ENCODE measurements at regions not wholly inside any gene's neighbourhood (a gene's known extent, or its start where the extent isn't known, plus 50 kb on each side); places are given as distances from the start of the nearest gene placed in this dataset.
"Not testable (repeated sequence)": the region's sequence is repeated elsewhere in the genome, so short reads cannot be mapped to it uniquely, and the experiment has no call there.

DNA sequence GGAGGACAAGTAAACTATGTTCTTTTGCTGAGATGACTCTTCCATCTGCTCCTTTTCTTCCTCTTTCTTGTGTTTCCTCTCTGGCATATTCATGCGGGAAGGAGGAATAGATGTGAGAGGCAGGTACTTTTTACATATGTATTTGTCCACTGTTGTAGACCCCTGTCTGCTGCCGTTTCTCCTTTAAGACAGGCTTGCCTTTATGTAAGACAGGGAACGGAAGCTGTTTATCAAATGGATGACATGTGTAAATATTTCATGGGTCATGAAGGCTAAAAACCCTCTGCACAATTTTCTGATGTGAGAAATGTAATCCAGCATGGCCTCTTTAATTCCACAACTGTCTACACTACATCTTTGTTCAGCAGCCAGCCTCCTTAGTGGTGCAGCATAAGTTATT, 1525.5 kb upstream of the NUDT12 start:
- Mint-ChIP-seq H3K9me3 (peaks cover 5 to 18% of the 10 kb centered on the region in 2 donors), H3K4me1 (ENCODE audit: low read depth) (no peaks in the 10 kb centered on the region), H3K4me3 (no peak overlapping the region), H3K27ac (no peak overlapping the region), H3K36me3 (ENCODE audit: insufficient read depth in 2 of 2) (no peaks in the 10 kb centered on the region), H3K27me3 (ENCODE audit: low read depth) (no peaks in the 10 kb centered on the region)
- no peak for ATAC-seq (replicated peaks in 1 of 2)
- DNase-seq, result no peak

DNA sequence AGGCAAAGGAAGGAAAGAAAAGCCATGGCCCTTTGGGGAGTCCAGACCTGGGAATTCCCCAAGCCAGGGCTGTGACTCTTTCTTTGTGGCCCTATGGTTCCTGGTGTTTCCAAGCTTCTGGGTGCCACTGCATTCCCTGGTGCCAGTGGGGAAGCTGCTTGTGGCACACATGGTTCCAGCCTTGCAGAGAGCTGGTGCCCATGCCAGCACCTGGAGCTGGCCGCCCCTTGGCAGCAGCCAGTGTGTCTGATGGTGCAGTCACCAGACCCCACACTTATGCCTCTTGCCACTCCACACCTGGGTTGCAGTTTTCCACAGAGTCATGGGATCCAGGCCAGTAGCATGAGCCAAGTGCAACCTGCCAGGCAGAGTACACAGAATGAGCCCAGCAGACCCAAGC, 1495.3 kb upstream of the NUDT12 start:
- no peak for DNase-seq
- Mint-ChIP-seq H3K4me3 (no peak overlapping the region), H3K27me3 (ENCODE audit: low read depth) (no peaks in the 10 kb centered on the region), H3K4me1 (ENCODE audit: low read depth) (no peaks in the 10 kb centered on the region), H3K9me3 (peaks cover 6 to 12% of the 10 kb centered on the region in 2 donors), H3K36me3 (ENCODE audit: insufficient read depth in 2 of 2) (peaks cover 0 to 2% of the 10 kb centered on the region in 2 donors), H3K27ac (no peak overlapping the region)
- no peak for ATAC-seq (replicated peaks in 1 of 2)

DNA sequence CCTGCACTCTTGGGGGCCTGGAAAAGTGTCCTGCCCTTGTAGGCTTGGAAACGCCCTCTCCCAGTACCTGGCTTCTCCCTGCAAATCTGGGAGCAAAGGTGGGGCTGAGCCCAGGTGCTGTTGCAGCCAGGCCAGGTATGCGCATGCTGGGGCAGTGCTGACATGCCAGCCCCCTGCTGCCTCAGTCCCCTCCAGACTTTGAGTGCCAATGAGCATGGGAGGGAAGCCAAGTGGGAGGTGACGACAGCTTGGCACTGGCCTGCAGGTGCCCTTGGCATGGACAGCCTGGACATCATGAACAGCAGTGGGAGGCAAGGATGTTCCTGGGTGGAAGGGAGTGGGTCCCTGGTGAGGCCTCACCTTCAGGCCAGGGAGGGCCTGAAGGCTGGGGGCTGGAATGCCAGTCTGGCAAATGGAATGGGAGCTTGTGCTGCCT, 1494.4 kb upstream of the NUDT12 start:
- ATAC-seq (replicated peaks in 1 of 2) (no peak), DNase-seq (no peak)
- peaks cover 12% of the 10 kb centered on the region in 2 donors for H3K9me3 Mint-ChIP-seq
- H3K27me3 Mint-ChIP-seq (ENCODE audit: low read depth), result no peaks in the 10 kb centered on the region
- no peak overlapping the region for H3K27ac Mint-ChIP-seq
- peaks cover 0 to 4% of the 10 kb centered on the region in 2 donors for H3K36me3 Mint-ChIP-seq (ENCODE audit: insufficient read depth in 2 of 2)
- H3K4me1 Mint-ChIP-seq (ENCODE audit: low read depth), result no peaks in the 10 kb centered on the region
- H3K4me3 Mint-ChIP-seq, result no peak overlapping the region

DNA sequence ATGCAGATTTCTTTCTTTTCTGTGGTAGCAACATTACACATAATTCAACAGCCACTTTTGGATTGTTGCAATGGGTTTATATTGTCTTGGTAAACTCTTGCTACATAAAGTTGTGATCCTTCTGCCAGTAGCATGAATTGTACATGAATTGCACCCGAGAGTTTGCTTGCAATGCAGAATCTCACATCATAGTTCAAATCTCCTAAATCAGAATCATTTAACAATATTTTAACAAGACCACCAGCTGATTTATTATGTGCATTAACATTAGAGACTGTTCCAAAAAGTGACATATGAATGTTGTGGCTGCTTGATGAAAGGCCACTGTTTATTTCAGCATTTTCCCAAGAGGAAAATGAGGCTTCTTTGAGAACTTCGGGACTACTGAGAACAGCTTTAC, 1491.8 kb upstream of the NUDT12 start:
- ATAC-seq (replicated peaks in 1 of 2) (no peak), DNase-seq (no peak)
- Mint-ChIP-seq H3K9me3 (peaks cover 11 to 15% of the 10 kb centered on the region in 2 donors), H3K4me3 (no peak overlapping the region), H3K4me1 (ENCODE audit: low read depth) (no peaks in the 10 kb centered on the region), H3K36me3 (ENCODE audit: insufficient read depth in 2 of 2) (peaks cover 0 to 7% of the 10 kb centered on the region in 2 donors), H3K27me3 (ENCODE audit: low read depth) (no peaks in the 10 kb centered on the region), H3K27ac (no peak overlapping the region)

DNA sequence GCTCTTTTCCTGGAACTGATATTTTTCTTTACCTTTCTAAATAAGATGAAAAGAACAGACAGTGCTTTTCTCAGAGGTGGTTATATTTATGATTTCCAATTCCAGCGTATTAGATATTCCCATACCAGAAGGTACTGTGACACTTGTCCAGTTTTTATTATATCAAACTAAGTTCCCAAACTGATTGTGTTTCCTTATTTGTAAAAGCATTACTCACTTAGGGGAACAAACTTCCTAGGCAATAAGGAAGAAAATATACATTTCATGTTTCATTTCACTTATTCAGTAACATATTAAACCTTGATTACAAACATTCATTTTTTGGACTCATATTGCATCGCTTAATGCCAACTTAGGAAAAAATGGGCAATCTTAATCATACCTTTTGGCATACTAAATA, 1480.0 kb upstream of the NUDT12 start:
- no peak for ATAC-seq (replicated peaks in 1 of 2)
- Mint-ChIP-seq H3K4me1 (ENCODE audit: low read depth) (no peaks in the 10 kb centered on the region), H3K4me3 (no peak overlapping the region), H3K27me3 (ENCODE audit: low read depth) (no peaks in the 10 kb centered on the region), H3K36me3 (ENCODE audit: insufficient read depth in 2 of 2) (no peaks in the 10 kb centered on the region), H3K9me3 (peaks cover 2 to 13% of the 10 kb centered on the region in 2 donors), H3K27ac (no peak overlapping the region)
- no peak for DNase-seq

DNA sequence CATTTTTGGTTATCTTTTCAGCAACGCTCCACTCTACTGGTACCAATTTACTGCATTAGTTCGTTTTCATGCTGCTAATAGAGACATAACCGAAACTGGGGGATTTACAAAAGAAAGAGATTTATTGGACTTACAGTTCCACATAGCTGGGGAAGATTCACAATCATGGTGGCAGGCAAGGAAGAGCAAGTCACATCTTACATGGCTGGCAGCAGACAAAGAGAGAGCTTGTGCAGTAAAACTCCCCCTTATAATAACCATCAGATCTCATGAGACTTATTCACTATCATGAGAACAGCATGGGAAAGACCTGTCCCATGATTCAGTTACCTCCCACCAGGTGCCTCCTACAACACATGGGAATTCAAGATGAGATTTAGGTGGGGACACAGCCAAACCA, 1474.2 kb upstream of the NUDT12 start:
- ATAC-seq (replicated peaks in 1 of 2); DNase-seq; H3K27ac Mint-ChIP-seq; H3K36me3 Mint-ChIP-seq (ENCODE audit: insufficient read depth in 2 of 2); H3K27me3 Mint-ChIP-seq (ENCODE audit: low read depth); H3K4me1 Mint-ChIP-seq (ENCODE audit: low read depth); H3K4me3 Mint-ChIP-seq: not testable (repeated sequence)
- H3K9me3 Mint-ChIP-seq, result peaks cover 9 to 24% of the 10 kb centered on the region in 2 donors

DNA sequence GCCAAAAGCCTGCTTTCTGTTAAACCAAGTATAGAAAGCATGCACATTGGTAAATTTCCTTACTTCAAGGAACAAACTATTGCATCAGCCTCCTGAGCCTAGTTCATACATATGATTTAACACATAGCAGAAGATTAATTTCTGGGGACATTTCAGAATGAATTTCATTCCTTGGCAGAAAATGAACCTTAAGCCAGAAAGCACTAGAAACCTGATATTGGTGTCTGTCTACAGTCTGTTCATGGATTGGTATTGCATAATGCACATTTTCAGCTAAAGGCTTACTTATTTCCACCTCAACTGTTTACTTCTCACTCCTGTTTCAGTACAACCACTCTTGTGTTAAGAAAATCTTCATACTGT, 1471.8 kb upstream of the NUDT12 start:
- Mint-ChIP-seq H3K4me3 (no peak overlapping the region), H3K27ac (no peak overlapping the region), H3K27me3 (ENCODE audit: low read depth) (no peaks in the 10 kb centered on the region), H3K9me3 (peaks cover 9 to 20% of the 10 kb centered on the region in 2 donors), H3K4me1 (ENCODE audit: low read depth) (no peaks in the 10 kb centered on the region), H3K36me3 (ENCODE audit: insufficient read depth in 2 of 2) (no peaks in the 10 kb centered on the region)
- no peak for DNase-seq
- ATAC-seq (replicated peaks in 1 of 2), result no peak

DNA sequence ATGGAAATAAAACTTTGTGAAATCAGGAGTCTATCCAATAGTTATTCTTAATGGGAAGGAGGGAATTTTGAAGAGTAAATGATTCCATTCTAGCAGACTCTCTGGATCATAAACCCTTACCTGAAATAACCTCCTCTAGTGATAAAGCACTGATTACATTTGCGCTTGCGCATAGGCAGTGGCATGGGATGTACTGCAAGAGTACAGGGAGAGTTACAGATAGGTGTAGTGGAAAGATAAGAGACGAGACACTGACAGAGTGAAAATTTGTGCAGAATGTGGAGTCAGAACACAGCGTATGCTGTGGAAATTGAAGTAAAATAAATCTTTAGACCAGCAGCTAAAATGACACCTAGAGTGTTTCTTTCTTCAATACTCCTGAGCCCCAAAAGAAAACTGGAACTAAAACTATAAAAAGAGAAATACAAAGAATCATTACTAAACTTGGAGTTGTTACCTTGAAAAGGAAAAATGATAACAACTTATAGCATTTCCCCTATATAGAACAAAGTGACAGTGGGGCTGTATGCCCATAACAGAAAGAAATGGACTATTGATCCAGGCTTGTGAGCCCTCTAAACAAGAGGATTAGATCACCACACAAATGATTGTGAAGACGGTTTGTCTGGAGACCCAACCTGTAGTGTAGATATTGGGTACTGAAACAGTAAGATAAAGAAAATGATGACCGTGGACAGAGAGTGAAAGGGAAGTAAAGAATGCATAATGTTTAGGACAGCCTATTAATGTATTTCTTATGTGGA, 1471.2 kb upstream of the NUDT12 start:
- Mint-ChIP-seq H3K27ac (peak overlapping the region; percentile 46), H3K4me1 (ENCODE audit: low read depth) (no peaks in the 10 kb centered on the region)

DNA sequence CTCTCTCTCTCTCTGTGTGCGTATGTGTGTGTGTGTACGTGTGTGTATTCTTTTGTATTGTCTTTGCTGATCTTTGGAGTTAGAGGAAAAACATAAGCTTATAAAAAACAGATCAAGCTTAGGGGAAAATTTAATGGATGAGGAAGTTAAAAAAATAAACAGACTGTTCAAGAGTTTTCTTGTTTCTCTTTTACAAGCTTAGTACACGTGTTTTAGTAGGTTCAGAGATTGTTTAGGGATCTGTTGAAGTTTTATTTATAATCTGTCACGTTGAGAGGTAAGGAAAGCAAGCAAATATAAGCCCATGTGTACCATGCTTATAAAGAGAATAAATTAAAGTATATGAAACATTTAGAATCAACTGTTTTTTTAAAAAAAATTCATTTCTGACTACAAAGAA, 1470.3 kb upstream of the NUDT12 start:
- H3K9me3 Mint-ChIP-seq, result peaks cover 9 to 13% of the 10 kb centered on the region in 2 donors
- DNase-seq (no peak), ATAC-seq (replicated peaks in 1 of 2) (no peak)
- H3K4me3 Mint-ChIP-seq, result no peak overlapping the region
- no peaks in the 10 kb centered on the region for H3K36me3 Mint-ChIP-seq (ENCODE audit: insufficient read depth in 2 of 2)
- no peaks in the 10 kb centered on the region for H3K4me1 Mint-ChIP-seq (ENCODE audit: low read depth)
- no peaks in the 10 kb centered on the region for H3K27me3 Mint-ChIP-seq (ENCODE audit: low read depth)
- no peak overlapping the region for H3K27ac Mint-ChIP-seq

More for the DNA sequence above, 1471.2 kb upstream of the NUDT12 start:
- H3K27me3 Mint-ChIP-seq (ENCODE audit: low read depth), result no peaks in the 10 kb centered on the region
- no peak overlapping the region for H3K4me3 Mint-ChIP-seq
- no peak for DNase-seq
- no peak for ATAC-seq (replicated peaks in 1 of 2)
- no peaks in the 10 kb centered on the region for H3K36me3 Mint-ChIP-seq (ENCODE audit: insufficient read depth in 2 of 2)
- H3K9me3 Mint-ChIP-seq, result peaks cover 9 to 17% of the 10 kb centered on the region in 2 donors

DNA sequence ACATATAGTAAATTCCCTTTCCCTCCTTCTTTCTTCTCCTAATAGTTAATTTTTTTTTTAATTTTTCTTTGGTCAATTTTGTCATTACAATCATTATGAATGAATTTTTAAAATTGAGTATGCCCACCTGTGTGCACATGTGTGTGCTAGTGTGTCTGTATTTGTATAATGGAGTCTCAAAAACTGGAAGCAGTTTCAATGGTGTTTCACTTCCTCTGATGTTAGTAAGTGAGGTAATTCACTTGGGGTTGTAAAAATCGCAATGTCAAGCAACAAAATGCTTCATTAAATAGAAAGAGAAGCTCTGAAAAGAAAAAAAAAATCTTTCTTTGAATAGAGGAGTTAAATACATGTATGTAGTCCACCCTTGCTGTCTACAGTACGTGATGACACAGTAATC, 1467.6 kb upstream of the NUDT12 start:
- Mint-ChIP-seq H3K9me3 (peaks cover 6 to 8% of the 10 kb centered on the region in 2 donors), H3K36me3 (ENCODE audit: insufficient read depth in 2 of 2) (no peaks in the 10 kb centered on the region), H3K4me3 (no peak overlapping the region), H3K27me3 (ENCODE audit: low read depth) (no peaks in the 10 kb centered on the region), H3K4me1 (ENCODE audit: low read depth) (no peaks in the 10 kb centered on the region), H3K27ac (no peak overlapping the region)
- no peak for ATAC-seq (replicated peaks in 1 of 2)
- DNase-seq, result no peak

DNA sequence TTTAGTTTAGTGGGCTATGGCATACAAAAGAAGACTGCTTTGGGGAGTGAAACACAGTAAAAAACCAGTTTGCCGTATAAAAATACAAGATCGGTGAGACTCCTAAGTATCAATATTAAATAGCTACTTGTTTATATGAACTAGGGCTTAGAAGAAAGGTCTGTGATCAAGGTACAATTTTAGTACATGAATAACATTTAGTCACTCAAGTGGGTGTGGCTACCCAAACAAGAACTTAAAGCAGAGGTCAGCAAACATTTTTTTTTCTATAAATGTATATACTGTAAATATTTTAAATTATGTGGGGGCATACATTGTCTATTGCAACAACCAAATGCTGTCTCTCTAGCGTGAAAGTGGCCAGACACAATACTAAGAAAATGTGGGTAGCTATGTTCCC, 1452.5 kb upstream of the NUDT12 start:
- Mint-ChIP-seq H3K36me3 (ENCODE audit: insufficient read depth in 2 of 2) (peaks cover 0 to 2% of the 10 kb centered on the region in 2 donors), H3K27me3 (ENCODE audit: low read depth) (no peaks in the 10 kb centered on the region)

DNA sequence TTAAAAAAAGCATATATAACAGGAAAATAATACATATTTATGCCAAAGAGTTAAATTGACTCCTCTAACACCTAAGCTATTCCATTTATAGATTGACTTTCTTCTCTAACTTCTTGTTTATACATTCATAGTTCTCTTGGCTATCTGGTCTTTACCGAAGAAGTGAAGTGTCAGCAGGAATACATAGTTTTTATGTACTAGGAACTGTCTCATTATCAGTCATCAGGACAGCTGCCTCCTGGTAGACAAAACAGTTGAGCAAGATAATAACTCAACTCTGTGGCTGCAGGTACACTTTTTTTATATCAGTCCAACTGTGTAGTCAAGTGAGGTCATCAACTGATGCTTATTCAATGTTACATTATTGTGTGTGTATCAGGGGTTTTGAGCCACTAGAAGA, 1436.0 kb upstream of the NUDT12 start:
- Mint-ChIP-seq H3K27ac (no peak overlapping the region), H3K4me1 (ENCODE audit: low read depth) (no peaks in the 10 kb centered on the region), H3K4me3 (no peak overlapping the region), H3K27me3 (ENCODE audit: low read depth) (no peaks in the 10 kb centered on the region), H3K9me3 (peaks cover 2 to 11% of the 10 kb centered on the region in 2 donors), H3K36me3 (ENCODE audit: insufficient read depth in 2 of 2) (peaks cover 0 to 2% of the 10 kb centered on the region in 2 donors)
- no peak for DNase-seq
- no peak for ATAC-seq (replicated peaks in 1 of 2)

More for the DNA sequence above, 1452.5 kb upstream of the NUDT12 start:
- DNase-seq (no peak), ATAC-seq (replicated peaks in 1 of 2) (no peak)
- no peak overlapping the region for H3K27ac Mint-ChIP-seq
- peaks cover 8% of the 10 kb centered on the region in 2 donors for H3K9me3 Mint-ChIP-seq
- no peak overlapping the region for H3K4me3 Mint-ChIP-seq
- no peaks in the 10 kb centered on the region for H3K4me1 Mint-ChIP-seq (ENCODE audit: low read depth)

DNA sequence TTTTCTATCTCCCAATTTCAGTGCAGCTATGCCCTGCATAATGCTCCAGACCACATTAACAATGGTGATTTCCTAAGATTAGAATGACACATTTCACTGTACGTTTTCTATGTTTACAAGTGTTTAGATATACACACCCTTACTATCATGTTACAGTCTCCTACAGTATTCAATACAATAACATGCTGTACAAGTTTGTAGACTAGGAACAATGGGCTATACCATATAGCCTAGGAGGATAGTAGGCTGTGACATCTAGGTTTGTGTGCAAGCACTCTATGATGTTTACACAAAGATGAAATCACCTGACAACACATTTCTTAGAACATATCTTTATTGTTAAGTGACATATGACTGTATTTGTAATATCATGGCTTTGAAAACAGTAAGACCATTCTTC, 1435.6 kb upstream of the NUDT12 start:
- Mint-ChIP-seq H3K27me3 (ENCODE audit: low read depth) (no peaks in the 10 kb centered on the region), H3K36me3 (ENCODE audit: insufficient read depth in 2 of 2) (no peaks in the 10 kb centered on the region), H3K4me1 (ENCODE audit: low read depth) (no peaks in the 10 kb centered on the region), H3K27ac (no peak overlapping the region), H3K4me3 (no peak overlapping the region), H3K9me3 (peaks cover 2 to 7% of the 10 kb centered on the region in 2 donors)
- ATAC-seq (replicated peaks in 1 of 2) (no peak), DNase-seq (no peak)

DNA sequence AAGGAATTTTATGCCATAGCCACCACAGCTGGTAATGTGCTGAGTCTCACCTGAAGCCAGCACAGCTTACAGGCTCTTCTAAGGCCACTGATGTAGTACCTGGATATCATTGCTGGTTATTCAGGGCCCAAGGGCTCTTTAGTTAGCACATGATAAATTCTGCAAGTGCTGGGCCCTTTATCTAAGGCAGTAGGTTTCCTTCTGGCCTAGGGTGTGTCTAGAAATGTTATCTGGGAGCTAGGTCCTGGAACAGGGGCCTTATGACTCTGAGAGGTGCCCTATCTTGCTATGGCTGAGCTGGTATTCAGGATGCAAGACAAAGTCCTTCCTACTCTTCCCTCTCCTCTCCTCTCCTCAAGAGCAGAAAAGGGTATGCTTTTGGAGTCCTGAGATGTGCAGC, 1424.5 kb upstream of the NUDT12 start:
- Mint-ChIP-seq H3K36me3 (ENCODE audit: insufficient read depth in 2 of 2) (peaks cover 0 to 4% of the 10 kb centered on the region in 2 donors), H3K4me3 (no peak overlapping the region), H3K27me3 (ENCODE audit: low read depth) (no peaks in the 10 kb centered on the region), H3K9me3 (peaks cover 12 to 14% of the 10 kb centered on the region in 2 donors), H3K4me1 (ENCODE audit: low read depth) (no peaks in the 10 kb centered on the region), H3K27ac (no peak overlapping the region)
- DNase-seq, result no peak
- no peak for ATAC-seq (replicated peaks in 1 of 2)

Data from activated T-cell treated with anti-CD3 and anti-CD28 coated beads, Interleukin-2, amount 50 U/mL, for 72 hours (primary cell).